Nephron progenitor cell (in vitro differentiated cells): ENCODE measurements at regions not wholly inside any gene's neighbourhood (a gene's known extent, or its start where the extent isn't known, plus 50 kb on each side); places are given as distances from the start of the nearest gene placed in this dataset.

Experiments used
- DNase-seq: peaks from one replicate; pipeline ENCODE4 v3.0.0; 2021
- H3K27ac Mint-ChIP-seq: 2 replicates; pipeline ENCODE4 v1.8.0; 2021; ENCODE audit warnings: mild to moderate bottlenecking, moderate library complexity, mixed read lengths
- H3K27me3 Mint-ChIP-seq: 2 replicates; pipeline ENCODE4 v1.8.0; 2021; ENCODE audit warnings: mild to moderate bottlenecking, low read depth, mixed read lengths; ENCODE audit not compliant: poor library complexity
- H3K36me3 Mint-ChIP-seq: 2 replicates; pipeline ENCODE4 v1.8.0; 2021; ENCODE audit warnings: low read depth, mixed read lengths
- H3K4me1 Mint-ChIP-seq: 2 replicates; pipeline ENCODE4 v1.8.0; 2021; ENCODE audit warnings: mixed read lengths
- H3K4me3 Mint-ChIP-seq: 2 replicates; pipeline ENCODE4 v1.8.0; 2021; ENCODE audit warnings: mild to moderate bottlenecking, moderate library complexity, mixed read lengths
- H3K9me3 Mint-ChIP-seq: 2 replicates; pipeline ENCODE4 v1.8.0; 2021; ENCODE audit warnings: mild to moderate bottlenecking, moderate library complexity, mixed read lengths
- TF ChIP-seq, protein P1 (sequence below): fragments of 200-600 bp; sonication (generic); IDR thresholded peaks from 2 replicates; pipeline ENCODE4 v1.5.0; 2021; ENCODE audit warnings: antibody characterized with exemption

DNA sequence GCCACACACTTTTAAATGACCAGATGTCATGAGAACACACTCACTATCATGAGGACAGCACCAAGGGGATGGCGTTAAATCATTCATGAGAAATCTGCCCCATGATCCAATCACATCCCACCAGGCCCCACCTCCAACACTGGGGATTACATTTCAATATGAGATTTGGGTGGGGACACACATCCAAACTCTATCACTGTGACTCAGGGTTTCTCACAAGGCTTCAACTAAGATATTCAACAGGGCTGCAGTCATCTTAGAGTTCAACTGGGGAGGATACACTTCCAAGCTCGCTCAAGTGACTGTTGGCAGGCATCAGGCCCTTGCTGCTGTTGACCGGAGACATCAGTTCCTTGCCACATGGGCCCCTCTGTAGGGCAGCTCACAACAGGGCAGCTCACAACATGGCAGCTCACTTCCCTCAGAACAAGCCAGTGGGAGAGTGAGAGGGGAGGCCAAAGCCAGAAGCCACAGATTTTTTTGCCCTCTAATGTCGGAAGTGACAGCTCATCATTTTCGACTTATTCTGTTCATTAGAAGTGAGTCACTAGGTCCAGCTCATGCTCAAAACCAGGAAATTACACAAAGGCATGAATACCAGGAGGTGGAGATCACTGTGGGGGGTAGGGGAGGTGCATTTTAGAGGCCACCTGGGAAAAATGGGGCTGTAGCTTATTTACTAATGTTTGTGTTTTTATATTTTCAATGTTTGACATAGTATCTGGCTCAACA, 50.8 kb upstream of the PTHLH start:
- H3K36me3 Mint-ChIP-seq: no peaks in the 10 kb centered on the region
- DNase-seq: no peak
- H3K27ac Mint-ChIP-seq: peak overlapping the region; percentile 50
- H3K27me3 Mint-ChIP-seq: no peaks in the 10 kb centered on the region
- no peak overlapping the region for H3K4me3 Mint-ChIP-seq
- H3K4me1 Mint-ChIP-seq: no peaks in the 10 kb centered on the region
- no peaks in the 10 kb centered on the region for H3K9me3 Mint-ChIP-seq
- TF ChIP-seq, protein P1, sequence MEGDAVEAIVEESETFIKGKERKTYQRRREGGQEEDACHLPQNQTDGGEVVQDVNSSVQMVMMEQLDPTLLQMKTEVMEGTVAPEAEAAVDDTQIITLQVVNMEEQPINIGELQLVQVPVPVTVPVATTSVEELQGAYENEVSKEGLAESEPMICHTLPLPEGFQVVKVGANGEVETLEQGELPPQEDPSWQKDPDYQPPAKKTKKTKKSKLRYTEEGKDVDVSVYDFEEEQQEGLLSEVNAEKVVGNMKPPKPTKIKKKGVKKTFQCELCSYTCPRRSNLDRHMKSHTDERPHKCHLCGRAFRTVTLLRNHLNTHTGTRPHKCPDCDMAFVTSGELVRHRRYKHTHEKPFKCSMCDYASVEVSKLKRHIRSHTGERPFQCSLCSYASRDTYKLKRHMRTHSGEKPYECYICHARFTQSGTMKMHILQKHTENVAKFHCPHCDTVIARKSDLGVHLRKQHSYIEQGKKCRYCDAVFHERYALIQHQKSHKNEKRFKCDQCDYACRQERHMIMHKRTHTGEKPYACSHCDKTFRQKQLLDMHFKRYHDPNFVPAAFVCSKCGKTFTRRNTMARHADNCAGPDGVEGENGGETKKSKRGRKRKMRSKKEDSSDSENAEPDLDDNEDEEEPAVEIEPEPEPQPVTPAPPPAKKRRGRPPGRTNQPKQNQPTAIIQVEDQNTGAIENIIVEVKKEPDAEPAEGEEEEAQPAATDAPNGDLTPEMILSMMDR: no peak

GRCh38 chr12:28024231-28024995, 51.9 kb upstream of the PTHLH start:
- Mint-ChIP-seq H3K9me3 (no peaks in the 10 kb centered on the region), H3K27me3 (no peaks in the 10 kb centered on the region), H3K27ac (no peak overlapping the region), H3K4me3 (no peak overlapping the region), H3K36me3 (no peaks in the 10 kb centered on the region), H3K4me1 (no peaks in the 10 kb centered on the region)
- DNase-seq: no peak
- TF ChIP-seq, protein P1: no peak

GRCh38 chr12:28025821-28026505, 53.4 kb upstream of the PTHLH start:
- H3K4me1 Mint-ChIP-seq: no peaks in the 10 kb centered on the region
- H3K36me3 Mint-ChIP-seq: no peaks in the 10 kb centered on the region
- H3K4me3 Mint-ChIP-seq: no peak overlapping the region
- no peak for DNase-seq
- TF ChIP-seq, protein P1: no peak
- H3K27me3 Mint-ChIP-seq: no peaks in the 10 kb centered on the region
- no peaks in the 10 kb centered on the region for H3K9me3 Mint-ChIP-seq
- no peak overlapping the region for H3K27ac Mint-ChIP-seq

DNA sequence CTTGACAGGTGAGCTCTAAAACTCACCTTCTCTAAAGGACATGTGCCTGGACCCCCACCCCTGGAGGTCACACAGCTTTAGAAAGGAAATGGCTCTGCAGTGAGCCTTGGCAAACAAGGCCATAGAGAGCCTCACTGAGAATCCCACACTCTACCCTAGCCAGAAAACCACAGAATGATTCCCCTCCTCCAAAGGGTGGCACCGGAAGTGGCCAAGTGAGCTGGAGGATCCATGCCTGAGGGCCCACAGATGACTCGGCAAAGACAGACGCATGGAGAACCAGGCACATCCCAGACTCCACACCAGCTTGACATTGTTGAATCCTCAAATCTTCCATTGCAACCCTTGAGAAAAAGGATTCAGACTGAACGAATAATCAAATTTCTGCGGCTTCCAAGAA, 54.2 kb upstream of the PTHLH start:
- Mint-ChIP-seq H3K9me3 (no peaks in the 10 kb centered on the region), H3K4me3 (no peak overlapping the region), H3K4me1 (no peaks in the 10 kb centered on the region), H3K27ac (no peak overlapping the region), H3K36me3 (no peaks in the 10 kb centered on the region), H3K27me3 (no peaks in the 10 kb centered on the region)
- TF ChIP-seq, protein P1: no peak
- DNase-seq: no peak

DNA sequence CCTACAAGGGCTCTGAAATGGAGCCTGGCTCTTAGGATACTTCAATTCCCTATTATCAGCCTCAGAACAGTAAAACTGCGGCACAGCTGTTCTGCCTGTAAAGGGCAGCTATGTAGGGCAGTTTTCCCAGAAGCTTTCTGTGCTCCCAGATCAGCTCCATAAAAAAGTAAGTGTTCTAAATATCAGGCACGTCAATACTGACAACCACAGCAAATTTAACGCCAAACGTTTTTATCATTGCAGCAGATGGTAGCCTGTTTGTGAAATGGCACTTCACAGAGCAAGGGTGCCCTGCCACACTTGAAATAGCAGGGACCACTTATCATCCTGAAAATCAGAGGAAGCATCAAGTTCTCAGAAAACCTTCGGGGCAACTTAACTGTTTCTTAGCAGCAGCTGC, 54.8 kb upstream of the PTHLH start:
- Mint-ChIP-seq H3K27ac (no peak overlapping the region), H3K4me3 (no peak overlapping the region), H3K4me1 (no peaks in the 10 kb centered on the region), H3K36me3 (no peaks in the 10 kb centered on the region), H3K27me3 (no peaks in the 10 kb centered on the region), H3K9me3 (no peaks in the 10 kb centered on the region)
- DNase-seq: no peak
- TF ChIP-seq, protein P1: no peak
